Chondrocyte (in vitro differentiated cells): ENCODE measurements at regions not wholly inside any gene's neighbourhood (a gene's known extent, or its start where the extent isn't known, plus 50 kb on each side); places are given as distances from the start of the nearest gene placed in this dataset.

Experiments
- DNase-seq: peaks from one replicate; pipeline ENCODE4 v3.0.0; 2021; ENCODE audit warnings: mixed read lengths, low spot score
- H3K27ac Mint-ChIP-seq: one replicate; pipeline ENCODE4 v1.8.0; 2021; ENCODE audit warnings: mild to moderate bottlenecking, moderate library complexity, mixed read lengths; ENCODE audit not compliant: unreplicated experiment
- H3K27me3 Mint-ChIP-seq: 2 replicates; pipeline ENCODE4 v1.8.0; 2021; ENCODE audit warnings: low read depth, mixed read lengths
- H3K36me3 Mint-ChIP-seq: 2 replicates; pipeline ENCODE4 v1.8.0; 2021; ENCODE audit warnings: low read depth, mixed read lengths
- H3K4me1 Mint-ChIP-seq: 2 replicates; pipeline ENCODE4 v1.8.0; 2021; ENCODE audit warnings: low read depth, mild to moderate bottlenecking, mixed read lengths
- H3K4me3 Mint-ChIP-seq: one replicate; pipeline ENCODE4 v1.8.0; 2021; ENCODE audit warnings: mild to moderate bottlenecking, moderate library complexity, mixed read lengths; ENCODE audit not compliant: unreplicated experiment
- H3K9me3 Mint-ChIP-seq: 2 replicates; pipeline ENCODE4 v1.8.0; 2021; ENCODE audit warnings: low read depth, mixed read lengths
- CTCF ChIP-seq: fragments of 200-600 bp; sonication (generic); IDR thresholded peaks from 2 replicates; pipeline ENCODE4 v1.5.0; 2021; ENCODE audit warnings: antibody characterized with exemption, mild to moderate bottlenecking, moderate library complexity

- DNase-seq = no peak
- Mint-ChIP-seq H3K27ac (no peak overlapping the region), H3K27me3 (no peaks in the 10 kb centered on the region), H3K36me3 (no peaks in the 10 kb centered on the region), H3K9me3 (peaks cover 3% of the 10 kb centered on the region), H3K4me1 (no peaks in the 10 kb centered on the region), H3K4me3 (no peak overlapping the region)
- no peak for TF ChIP-seq CTCF
These were observed 703.0 kb upstream of the NUDT12 start for GRCh38 chr5:104265531-104266140.

- Mint-ChIP-seq H3K4me3 (no peak overlapping the region), H3K9me3 (no peaks in the 10 kb centered on the region), H3K36me3 (no peaks in the 10 kb centered on the region), H3K4me1 (no peaks in the 10 kb centered on the region), H3K27me3 (no peaks in the 10 kb centered on the region), H3K27ac (no peak overlapping the region)
- no peak for TF ChIP-seq CTCF
- no peak for DNase-seq
These were observed 684.7 kb upstream of the NUDT12 start for GRCh38 chr5:104247260-104247659.

DNA sequence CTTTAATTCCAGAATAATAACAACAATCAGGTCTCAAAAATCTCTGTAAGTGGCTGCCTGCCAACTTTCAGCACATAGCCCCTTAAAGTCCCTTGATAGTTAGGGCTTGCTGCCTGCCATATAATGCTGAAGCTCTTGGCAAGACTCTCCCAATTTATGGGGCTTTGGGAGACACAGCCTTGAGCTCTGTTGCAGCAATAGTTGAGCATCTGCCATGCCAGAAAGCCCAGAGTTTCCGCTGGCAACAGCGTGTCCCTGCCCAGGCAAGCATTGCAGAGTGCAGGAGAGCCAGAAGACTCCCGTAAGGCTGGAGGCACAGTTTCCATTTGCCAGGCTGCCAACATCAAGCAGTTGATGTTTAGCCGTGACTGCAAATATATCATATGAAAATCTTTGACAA, 678.5 kb upstream of the NUDT12 start:
- Mint-ChIP-seq H3K27me3 (no peaks in the 10 kb centered on the region), H3K9me3 (no peaks in the 10 kb centered on the region), H3K36me3 (no peaks in the 10 kb centered on the region), H3K4me1 (peaks cover 8% of the 10 kb centered on the region), H3K4me3 (no peak overlapping the region), H3K27ac (peak overlapping the region; percentile 75)
- no peak for TF ChIP-seq CTCF
- no peak for DNase-seq

DNA sequence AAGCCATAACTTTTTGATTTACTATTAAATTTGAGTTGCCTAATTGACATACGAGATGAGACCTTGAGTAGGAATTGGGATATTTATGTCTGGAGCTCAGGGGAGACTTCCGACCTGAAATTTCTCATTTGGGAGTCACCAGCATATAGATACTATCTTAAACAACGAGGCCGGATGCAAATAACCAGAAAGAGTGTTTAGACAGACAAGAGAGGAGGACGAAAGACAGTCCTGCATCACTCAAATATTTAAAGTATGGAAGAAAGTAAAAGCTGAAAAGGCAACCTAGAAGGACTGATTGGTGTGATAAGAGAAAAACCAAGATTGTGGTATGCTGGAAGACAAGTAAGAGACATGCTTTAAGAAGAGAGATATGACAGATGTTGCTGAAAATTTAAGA, 675.0 kb upstream of the NUDT12 start:
- Mint-ChIP-seq H3K9me3 (no peaks in the 10 kb centered on the region), H3K36me3 (no peaks in the 10 kb centered on the region), H3K27ac (no peak overlapping the region), H3K27me3 (no peaks in the 10 kb centered on the region), H3K4me1 (peaks cover 8% of the 10 kb centered on the region), H3K4me3 (no peak overlapping the region)
- TF ChIP-seq CTCF = no peak
- no peak for DNase-seq

GRCh38 chr5:104223885-104224773, 661.5 kb upstream of the NUDT12 start:
- Mint-ChIP-seq H3K27me3 (no peaks in the 10 kb centered on the region), H3K9me3 (no peaks in the 10 kb centered on the region), H3K4me1 (no peaks in the 10 kb centered on the region), H3K27ac (no peak overlapping the region), H3K4me3 (no peak overlapping the region), H3K36me3 (no peaks in the 10 kb centered on the region)
- no peak for DNase-seq
- TF ChIP-seq CTCF = no peak
